ENCODE measurements at regions not wholly inside any gene's neighbourhood (a gene's known extent, or its start where the extent isn't known, plus 50 kb on each side); places are given as distances from the start of the nearest gene placed in this dataset.

GRCh38 chr10:52870562-52870961 lies 98.0 kb upstream of the MBL2 start:
- no peak overlapping the region for H3K27ac Mint-ChIP-seq
- H3K36me3 ChIP-seq (ENCODE audit: insufficient read depth, low read length), result no peaks in the 10 kb centered on the region
- H3K4me3 ChIP-seq (ENCODE audit: low read length in 2 of 2), result no peak overlapping the region
- POLR2A ChIA-PET (ENCODE audit: partially characterized antibody), result no interaction called here
- H3K9me3 ChIP-seq (ENCODE audit: control insufficient read depth in 1 of 2, low read length in 2 of 2), result peaks cover 0 to 3% of the 10 kb centered on the region in 2 donors
- H3K27me3 Mint-ChIP-seq, result no peaks in the 10 kb centered on the region
- intact Hi-C loops (cut with micrococcal nuclease), result no loop called here
- no peaks in the 10 kb centered on the region for H3K4me1 Mint-ChIP-seq
- no peak overlapping the region for H3K4me3 Mint-ChIP-seq
- H3K36me3 Mint-ChIP-seq, result no peaks in the 10 kb centered on the region
- DNase-seq, result no peak
- no peaks in the 10 kb centered on the region for H3K4me1 ChIP-seq (ENCODE audit: insufficient read depth, low read length)
- no peaks in the 10 kb centered on the region for H3K27me3 ChIP-seq (ENCODE audit: insufficient read depth, low read length)
- H3K9me3 Mint-ChIP-seq, result peaks cover 1 to 32% (median 15%) of the 10 kb centered on the region in 8 donors
- no peak overlapping the region for H3K27ac ChIP-seq (ENCODE audit: low read depth, low read length)
- CTCF ChIA-PET (ENCODE audit: partially characterized antibody), result interaction anchor here (0.7 kb wide), 1 partner anchor 1542 kb away, joined by 3 read pairs; no protein-coding TSS in a partner anchor

- Histone ChIP-seq H3K36me3 (ENCODE audit: insufficient read depth, low read length) (no peaks in the 10 kb centered on the region), H3K9me3 (ENCODE audit: control insufficient read depth in 1 of 2, low read length in 2 of 2) (peaks cover 0 to 3% of the 10 kb centered on the region in 2 donors), H3K4me1 (ENCODE audit: insufficient read depth, low read length) (no peaks in the 10 kb centered on the region), H3K4me3 (ENCODE audit: low read length in 2 of 2) (no peak overlapping the region), H3K27ac (ENCODE audit: low read depth, low read length) (no peak overlapping the region), H3K27me3 (ENCODE audit: insufficient read depth, low read length) (no peaks in the 10 kb centered on the region)
- H3K4me1 Mint-ChIP-seq, result no peaks in the 10 kb centered on the region
- H3K27me3 Mint-ChIP-seq, result no peaks in the 10 kb centered on the region
- no peak for DNase-seq
- peaks cover 1 to 32% (median 15%) of the 10 kb centered on the region in 8 donors for H3K9me3 Mint-ChIP-seq
- CTCF ChIA-PET (ENCODE audit: partially characterized antibody), result no interaction called here
- H3K36me3 Mint-ChIP-seq, result no peaks in the 10 kb centered on the region
- H3K4me3 Mint-ChIP-seq, result no peak overlapping the region
- H3K27ac Mint-ChIP-seq, result no peak overlapping the region
- POLR2A ChIA-PET (ENCODE audit: partially characterized antibody), result no interaction called here
- intact Hi-C loops (cut with micrococcal nuclease), result no loop called here
Observed at GRCh38 chr10:52869864-52870263, 97.3 kb upstream of the MBL2 start.

GRCh38 chr10:52865213-52865612 lies 92.6 kb upstream of the MBL2 start:
- no peaks in the 10 kb centered on the region for H3K27me3 Mint-ChIP-seq
- Histone ChIP-seq H3K27me3 (ENCODE audit: insufficient read depth, low read length) (no peaks in the 10 kb centered on the region), H3K4me1 (ENCODE audit: insufficient read depth, low read length) (no peaks in the 10 kb centered on the region), H3K36me3 (ENCODE audit: insufficient read depth, low read length) (no peaks in the 10 kb centered on the region), H3K27ac (ENCODE audit: low read depth, low read length) (no peak overlapping the region), H3K4me3 (ENCODE audit: low read length in 2 of 2) (no peak overlapping the region), H3K9me3 (ENCODE audit: control insufficient read depth in 1 of 2, low read length in 2 of 2) (peaks cover 0 to 3% of the 10 kb centered on the region in 2 donors)
- CTCF ChIA-PET (ENCODE audit: partially characterized antibody), result no interaction called here
- intact Hi-C loops (cut with micrococcal nuclease), result no loop called here
- POLR2A ChIA-PET (ENCODE audit: partially characterized antibody), result no interaction called here
- no peak for DNase-seq
- H3K9me3 Mint-ChIP-seq, result peaks cover 4 to 29% (median 11%) of the 10 kb centered on the region in 8 donors
- no peak overlapping the region for H3K4me3 Mint-ChIP-seq
- no peaks in the 10 kb centered on the region for H3K4me1 Mint-ChIP-seq
- H3K36me3 Mint-ChIP-seq, result no peaks in the 10 kb centered on the region
- no peak overlapping the region for H3K27ac Mint-ChIP-seq

GRCh38 chr10:52864201-52865106 lies 91.9 kb upstream of the MBL2 start:
- H3K9me3 Mint-ChIP-seq, result peaks cover 4 to 23% (median 12%) of the 10 kb centered on the region in 8 donors
- no peaks in the 10 kb centered on the region for H3K36me3 ChIP-seq (ENCODE audit: insufficient read depth, low read length)
- H3K4me1 ChIP-seq (ENCODE audit: insufficient read depth, low read length), result no peaks in the 10 kb centered on the region
- H3K27ac ChIP-seq (ENCODE audit: low read depth, low read length), result no peak overlapping the region
- no peaks in the 10 kb centered on the region for H3K36me3 Mint-ChIP-seq
- POLR2A ChIA-PET (ENCODE audit: partially characterized antibody), result no interaction called here
- H3K4me3 Mint-ChIP-seq, result no peak overlapping the region
- no peak for DNase-seq
- intact Hi-C loops (cut with micrococcal nuclease), result no loop called here
- no peak overlapping the region for H3K4me3 ChIP-seq (ENCODE audit: low read length in 2 of 2)
- CTCF ChIA-PET (ENCODE audit: partially characterized antibody), result no interaction called here
- H3K27me3 ChIP-seq (ENCODE audit: insufficient read depth, low read length), result no peaks in the 10 kb centered on the region
- peaks cover 0 to 3% of the 10 kb centered on the region in 2 donors for H3K9me3 ChIP-seq (ENCODE audit: control insufficient read depth in 1 of 2, low read length in 2 of 2)
- no peaks in the 10 kb centered on the region for H3K27me3 Mint-ChIP-seq
- H3K4me1 Mint-ChIP-seq, result no peaks in the 10 kb centered on the region
- H3K27ac Mint-ChIP-seq, result no peak overlapping the region

- CTCF ChIA-PET (ENCODE audit: partially characterized antibody), result no interaction called here
- intact Hi-C loops (cut with micrococcal nuclease), result no loop called here
Observed at GRCh38 chr10:52858722-52859121, 86.1 kb upstream of the MBL2 start.

GRCh38 chr10:52855546-52856325 lies 83.2 kb upstream of the MBL2 start:
- ChIA-PET CTCF (ENCODE audit: partially characterized antibody) (no interaction called here), POLR2A (ENCODE audit: partially characterized antibody) (no interaction called here)
- Histone ChIP-seq H3K36me3 (ENCODE audit: insufficient read depth, low read length) (no peaks in the 10 kb centered on the region), H3K27ac (ENCODE audit: low read depth, low read length) (no peak overlapping the region), H3K4me1 (ENCODE audit: insufficient read depth, low read length) (no peaks in the 10 kb centered on the region), H3K27me3 (ENCODE audit: insufficient read depth, low read length) (no peaks in the 10 kb centered on the region), H3K4me3 (ENCODE audit: low read length in 2 of 2) (no peak overlapping the region), H3K9me3 (ENCODE audit: control insufficient read depth in 1 of 2, low read length in 2 of 2) (no peaks in the 10 kb centered on the region)
- Mint-ChIP-seq H3K4me3 (no peak overlapping the region), H3K36me3 (no peaks in the 10 kb centered on the region), H3K27ac (no peak overlapping the region), H3K9me3 (peaks cover 0 to 6% (median 3%) of the 10 kb centered on the region in 8 donors), H3K4me1 (no peaks in the 10 kb centered on the region), H3K27me3 (no peaks in the 10 kb centered on the region)
- intact Hi-C loops (cut with micrococcal nuclease), result no loop called here
- DNase-seq, result no peak

More at GRCh38 chr10:52858722-52859121, 86.1 kb upstream of the MBL2 start:
- no peak overlapping the region for H3K27ac Mint-ChIP-seq
- Histone ChIP-seq H3K27me3 (ENCODE audit: insufficient read depth, low read length) (no peaks in the 10 kb centered on the region), H3K36me3 (ENCODE audit: insufficient read depth, low read length) (no peaks in the 10 kb centered on the region), H3K4me1 (ENCODE audit: insufficient read depth, low read length) (no peaks in the 10 kb centered on the region), H3K4me3 (ENCODE audit: low read length in 2 of 2) (no peak overlapping the region), H3K9me3 (ENCODE audit: control insufficient read depth in 1 of 2, low read length in 2 of 2) (no peaks in the 10 kb centered on the region), H3K27ac (ENCODE audit: low read depth, low read length) (no peak overlapping the region)
- H3K9me3 Mint-ChIP-seq, result peaks cover 0 to 10% (median 4%) of the 10 kb centered on the region in 8 donors
- H3K4me3 Mint-ChIP-seq, result no peak overlapping the region
- H3K27me3 Mint-ChIP-seq, result no peaks in the 10 kb centered on the region
- H3K4me1 Mint-ChIP-seq, result no peaks in the 10 kb centered on the region
- POLR2A ChIA-PET (ENCODE audit: partially characterized antibody), result no interaction called here
- DNase-seq, result no peak
- H3K36me3 Mint-ChIP-seq, result no peaks in the 10 kb centered on the region

- H3K36me3 ChIP-seq (ENCODE audit: insufficient read depth, low read length), result no peaks in the 10 kb centered on the region
- Mint-ChIP-seq H3K36me3 (no peaks in the 10 kb centered on the region), H3K27me3 (no peaks in the 10 kb centered on the region), H3K4me1 (no peaks in the 10 kb centered on the region), H3K9me3 (peaks cover 0 to 10% (median 5%) of the 10 kb centered on the region in 8 donors), H3K27ac (no peak overlapping the region), H3K4me3 (no peak overlapping the region)
- no peaks in the 10 kb centered on the region for H3K4me1 ChIP-seq (ENCODE audit: insufficient read depth, low read length)
- no peak for DNase-seq
- POLR2A ChIA-PET (ENCODE audit: partially characterized antibody), result no interaction called here
- H3K9me3 ChIP-seq (ENCODE audit: control insufficient read depth in 1 of 2, low read length in 2 of 2), result no peaks in the 10 kb centered on the region
- H3K27me3 ChIP-seq (ENCODE audit: insufficient read depth, low read length), result no peaks in the 10 kb centered on the region
- intact Hi-C loops (cut with micrococcal nuclease), result no loop called here
- CTCF ChIA-PET (ENCODE audit: partially characterized antibody), result no interaction called here
- no peak overlapping the region for H3K27ac ChIP-seq (ENCODE audit: low read depth, low read length)
- H3K4me3 ChIP-seq (ENCODE audit: low read length in 2 of 2), result no peak overlapping the region
Observed at GRCh38 chr10:52853704-52854103, 81.1 kb upstream of the MBL2 start.

Data from CD4-positive, alpha-beta memory T cell (primary cell).